ENCODE measurements at regions not wholly inside any gene's neighbourhood (a gene's known extent, or its start where the extent isn't known, plus 50 kb on each side); places are given as distances from the start of the nearest gene placed in this dataset.

DNA sequence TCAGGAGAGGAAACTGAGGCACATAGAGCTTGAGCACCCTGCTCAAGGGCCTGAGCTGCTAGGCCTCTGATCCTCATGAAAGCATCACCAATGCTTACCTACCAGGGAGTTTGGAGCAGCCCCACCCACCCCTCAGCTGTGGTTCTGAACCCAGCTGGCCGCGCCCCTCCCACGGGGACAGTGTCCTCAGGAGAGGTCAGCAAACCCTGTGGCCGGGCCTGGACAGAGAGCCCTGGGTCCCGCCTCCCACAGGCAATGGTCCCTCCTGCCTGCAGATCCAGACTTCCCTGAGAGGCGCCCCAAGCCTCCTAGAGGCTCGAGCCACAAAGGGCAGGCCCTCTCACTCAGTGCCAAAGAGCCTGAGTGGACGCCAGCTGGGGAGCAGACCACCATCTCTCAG is 184.9 kb downstream of the BRD1 start:
- no peak for TF ChIP-seq CTCF (IDR thresholded peaks at IDR 0.05)
- ATAC-seq (ENCODE audit: low FRiP score) = no peak
- no peak for DNase-seq (ENCODE audit: low spot score)

- DNase-seq (ENCODE audit: low spot score) = no peak
- TF ChIP-seq CTCF (IDR thresholded peaks at IDR 0.05) = no peak
- ATAC-seq (ENCODE audit: low FRiP score) = no peak
These were observed 185.3 kb downstream of the BRD1 start for GRCh38 chr22:49642331-49642730.

GRCh38 chr22:49641770-49642313 is 185.8 kb downstream of the BRD1 start:
- DNase-seq (ENCODE audit: low spot score) (no peak), ATAC-seq (ENCODE audit: low FRiP score) (no peak)
- TF ChIP-seq CTCF (IDR thresholded peaks at IDR 0.05) = no peak

GRCh38 chr22:49640366-49641095 is 187.1 kb downstream of the BRD1 start:
- no peak for TF ChIP-seq CTCF (IDR thresholded peaks at IDR 0.05)
- DNase-seq (ENCODE audit: low spot score) (no peak), ATAC-seq (ENCODE audit: low FRiP score) (no peak)

DNA sequence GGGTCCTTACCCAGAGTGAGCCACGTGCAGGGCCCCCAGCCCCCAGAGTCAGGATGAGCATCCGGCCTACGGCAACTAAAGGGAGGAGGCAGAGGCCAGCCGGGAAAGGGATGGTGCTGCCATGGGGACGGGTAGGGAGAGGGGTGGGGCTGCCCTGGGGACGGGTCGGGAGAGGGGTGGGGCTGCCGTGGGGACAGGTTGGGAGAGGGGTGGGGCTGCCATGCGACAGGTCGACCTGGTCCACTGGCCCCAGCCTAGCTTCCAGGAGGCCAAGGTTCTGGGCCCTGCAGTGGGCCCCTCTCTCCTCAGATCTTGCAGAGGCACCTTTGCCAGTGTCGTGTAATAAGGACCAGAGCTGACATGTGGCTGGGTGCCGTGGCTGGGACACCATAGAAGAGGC is 187.7 kb downstream of the BRD1 start:
- no peak for DNase-seq (ENCODE audit: low spot score)
- no peak for ATAC-seq (ENCODE audit: low FRiP score)

DNA sequence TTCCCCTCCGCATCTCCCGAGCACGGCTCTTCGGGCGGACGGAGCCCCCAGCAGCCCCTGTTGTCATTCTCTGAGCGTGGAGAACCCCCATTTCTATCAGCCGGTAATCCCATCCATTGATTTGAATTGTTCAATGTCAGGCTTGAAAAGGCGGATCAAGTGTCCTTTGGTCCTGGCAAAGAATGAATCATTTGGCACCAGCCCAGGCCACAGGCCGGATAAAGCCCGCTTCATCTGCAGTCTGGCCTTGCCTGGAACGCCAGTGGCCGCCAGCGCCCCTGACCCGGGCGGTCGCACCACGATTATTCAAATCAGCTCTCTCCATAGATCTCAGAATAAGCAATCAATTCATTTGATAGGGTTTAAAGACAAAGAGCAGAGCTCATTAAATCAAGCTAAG is 188.9 kb downstream of the BRD1 start:
- no peak for DNase-seq (ENCODE audit: low spot score)
- no peak for ATAC-seq (ENCODE audit: low FRiP score)
- TF ChIP-seq CTCF (IDR thresholded peaks at IDR 0.05) = no peak

More for the DNA sequence above, 187.7 kb downstream of the BRD1 start:
- TF ChIP-seq CTCF (IDR thresholded peaks at IDR 0.05) = no peak

- TF ChIP-seq CTCF (IDR thresholded peaks at IDR 0.05) = no peak
- ATAC-seq (ENCODE audit: low FRiP score) (no peak), DNase-seq (ENCODE audit: low spot score) (no peak)
These were observed 189.7 kb downstream of the BRD1 start for GRCh38 chr22:49638001-49638400.

Data from omental fat pad (tissue), 3 donors.